ENCODE measurements at regions not wholly inside any gene's neighbourhood (a gene's known extent, or its start where the extent isn't known, plus 50 kb on each side); places are given as distances from the start of the nearest gene placed in this dataset.

GRCh38 chr2:128986026-128986715 lies 667.5 kb upstream of the HS6ST1 start:
- DNase-seq (ENCODE audit: low read depth), result no peak

DNA sequence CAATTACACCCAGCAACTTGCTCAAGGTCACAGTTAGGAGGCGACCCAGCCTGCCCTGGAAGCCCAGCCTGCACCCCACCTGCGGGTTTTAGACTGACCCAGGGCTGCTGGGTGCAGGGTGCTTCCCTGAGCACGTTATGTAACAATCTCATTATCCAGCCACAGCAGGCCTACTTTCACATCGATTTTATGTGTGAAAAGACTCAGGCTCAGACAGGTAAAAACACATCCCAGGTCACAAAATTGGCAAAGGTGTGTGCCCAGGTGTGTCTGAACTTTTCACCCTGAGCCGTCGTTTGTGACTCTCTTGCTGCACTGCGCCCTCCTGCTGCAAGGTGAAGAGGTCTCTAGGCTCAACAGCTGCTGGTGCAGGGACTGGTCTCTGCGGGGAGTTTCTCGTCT lies 668.2 kb upstream of the HS6ST1 start:
- no peak for DNase-seq (ENCODE audit: low read depth)

- DNase-seq (ENCODE audit: low read depth), result no peak
Observed at GRCh38 chr2:128988326-128988725, 669.7 kb upstream of the HS6ST1 start.

- DNase-seq (ENCODE audit: low read depth), result no peak
Observed at GRCh38 chr2:128988967-128989366, 670.3 kb upstream of the HS6ST1 start.

- DNase-seq (ENCODE audit: low read depth), result no peak
Observed at GRCh38 chr2:128995086-128995485, 676.4 kb upstream of the HS6ST1 start.

- no peak for DNase-seq (ENCODE audit: low read depth)
Observed at GRCh38 chr2:128996078-128996477, 677.4 kb upstream of the HS6ST1 start.

DNA sequence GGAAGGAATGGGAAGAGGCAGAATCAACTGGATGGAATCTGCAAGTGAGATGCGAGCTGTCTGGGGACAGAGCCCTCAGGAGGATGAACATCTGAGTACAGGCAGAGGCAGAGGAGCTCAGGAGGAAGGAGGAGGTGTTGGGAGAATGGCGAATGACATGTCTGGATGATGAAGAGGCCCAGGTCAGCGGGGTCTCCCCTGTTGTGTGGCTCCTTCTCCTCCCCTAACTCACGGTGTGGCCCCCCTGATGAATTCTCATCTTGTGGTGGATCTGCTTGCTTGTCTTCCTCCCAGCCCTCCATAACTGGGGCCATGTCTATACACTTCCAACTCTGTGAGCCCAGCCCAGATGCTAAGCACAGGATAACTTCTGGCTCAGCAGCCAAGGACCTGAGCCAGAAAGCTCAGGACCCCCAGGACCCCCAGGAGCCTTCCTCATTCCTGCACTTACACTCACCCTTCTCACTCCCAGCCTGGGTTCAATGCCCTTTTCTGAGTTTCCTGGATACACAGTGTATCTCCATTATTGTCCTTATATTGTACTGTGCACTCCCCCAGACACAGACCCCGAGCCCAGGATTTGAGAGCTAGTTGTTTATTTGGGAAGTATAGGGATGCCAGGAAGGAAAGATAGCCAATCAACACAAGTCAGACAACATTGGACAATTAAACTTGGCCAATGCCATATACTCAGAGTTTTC lies 678.6 kb upstream of the HS6ST1 start:
- DNase-seq (ENCODE audit: low read depth), result no peak

DNA sequence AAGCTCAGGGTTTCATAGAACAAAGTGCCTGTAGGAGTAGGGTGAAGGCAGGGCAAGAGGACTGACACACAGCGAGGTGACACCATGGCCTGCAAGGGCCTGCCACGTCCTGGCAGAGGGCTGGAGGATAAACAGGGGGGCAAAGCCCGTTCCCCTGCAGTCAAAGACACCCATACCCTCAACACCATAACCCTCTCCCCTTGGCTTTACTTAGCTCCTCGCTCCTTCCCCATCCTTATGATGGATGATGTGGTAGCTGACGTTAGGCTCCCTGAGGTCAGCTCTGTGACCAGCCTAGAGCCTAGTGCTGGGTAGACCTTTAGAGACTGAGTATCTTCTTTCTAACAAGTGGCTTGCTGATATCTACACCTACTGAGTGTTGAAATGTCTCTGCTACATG lies 683.3 kb upstream of the HS6ST1 start:
- DNase-seq (ENCODE audit: low read depth), result no peak

- no peak for DNase-seq (ENCODE audit: low read depth)
Observed at GRCh38 chr2:129002751-129003150, 684.1 kb upstream of the HS6ST1 start.

DNA sequence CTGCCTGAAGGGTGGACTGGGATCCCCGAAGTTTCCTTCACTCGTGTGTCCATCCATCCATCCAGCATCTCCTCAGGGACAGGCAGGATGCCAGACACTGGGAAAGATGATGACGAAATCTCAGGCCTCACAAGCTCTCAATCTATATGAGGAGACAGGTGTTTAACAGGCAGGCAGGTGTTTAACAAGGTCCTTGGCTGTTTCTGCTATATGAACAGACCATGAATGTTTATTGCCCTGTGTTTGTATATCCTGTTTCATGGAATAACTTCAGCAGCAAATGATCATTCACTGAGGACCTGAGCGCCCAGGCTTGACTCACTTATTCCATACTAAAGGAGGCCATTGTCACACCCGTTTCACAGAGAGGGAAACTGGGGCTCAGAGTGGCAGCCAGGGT lies 685.8 kb upstream of the HS6ST1 start:
- no peak for DNase-seq (ENCODE audit: low read depth)

DNA sequence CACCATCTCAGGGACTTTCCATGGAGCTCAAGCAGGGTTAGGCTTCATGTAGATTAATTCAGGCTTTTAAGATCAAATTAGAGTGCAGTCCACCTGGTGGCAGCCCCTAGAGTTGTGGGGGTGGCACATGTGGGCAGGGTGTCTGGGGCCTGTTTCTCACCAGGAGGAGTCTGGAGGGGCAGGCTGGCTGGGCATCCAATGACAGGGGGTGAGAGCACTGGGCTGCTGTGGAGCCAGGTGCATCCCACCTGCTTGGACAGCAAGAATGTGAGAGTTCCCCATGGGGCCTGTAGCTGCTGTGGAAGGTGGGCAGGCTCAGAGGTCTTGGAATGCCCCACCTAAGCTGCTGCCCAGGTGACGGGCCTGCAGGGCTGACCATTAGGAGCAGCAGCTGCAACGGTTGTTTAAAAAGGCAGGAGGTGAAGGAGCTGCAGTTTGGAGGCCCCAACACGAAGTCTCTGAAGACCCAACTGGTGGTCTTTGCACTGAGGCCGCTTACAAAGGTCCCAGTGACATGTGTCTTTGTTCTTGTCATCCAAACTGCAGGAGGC lies 686.3 kb upstream of the HS6ST1 start:
- no peak for DNase-seq (ENCODE audit: low read depth)

GRCh38 chr2:129006135-129006886 lies 687.6 kb upstream of the HS6ST1 start:
- no peak for DNase-seq (ENCODE audit: low read depth)

GRCh38 chr2:129006901-129007300 lies 688.2 kb upstream of the HS6ST1 start:
- DNase-seq (ENCODE audit: low read depth), result no peak

DNA sequence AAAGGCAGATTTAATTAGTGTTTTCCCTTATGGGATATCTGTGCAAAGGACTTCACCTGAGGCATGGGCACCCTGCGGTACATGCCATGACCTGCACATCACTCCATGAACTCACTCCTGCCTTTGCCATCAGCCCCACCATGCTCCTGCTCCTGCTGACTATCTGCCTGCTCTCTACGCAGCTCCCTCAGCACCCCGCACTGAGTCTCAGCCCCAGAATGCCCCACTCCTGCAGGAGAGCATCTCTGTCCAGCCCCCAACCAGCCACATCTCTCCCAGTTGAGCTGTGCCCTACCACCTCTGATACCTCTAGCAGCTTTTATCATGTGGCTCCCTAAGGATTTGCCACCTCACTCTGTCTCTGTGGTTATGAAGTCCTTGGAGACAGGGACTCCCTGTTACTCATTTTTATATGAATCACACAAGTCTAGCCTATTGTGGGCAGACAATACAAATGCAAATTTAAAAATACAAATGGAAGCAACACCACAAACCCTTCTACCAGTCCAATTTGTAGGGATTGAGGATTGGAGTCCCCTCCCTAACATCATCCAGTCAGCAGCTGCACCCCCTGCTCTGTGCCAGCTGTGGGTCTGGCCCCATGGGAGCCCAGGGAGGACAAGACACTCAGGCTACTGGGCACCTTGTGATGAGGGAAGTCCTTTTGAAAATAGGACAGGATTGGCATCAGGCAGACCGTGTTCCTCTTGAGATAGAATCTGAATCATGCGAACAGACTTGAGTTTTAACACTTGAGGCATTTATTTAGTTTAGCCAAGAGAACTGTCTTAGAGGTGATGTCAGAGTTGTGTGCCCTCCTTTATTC lies 689.6 kb upstream of the HS6ST1 start:
- DNase-seq (ENCODE audit: low read depth), result no peak

DNA sequence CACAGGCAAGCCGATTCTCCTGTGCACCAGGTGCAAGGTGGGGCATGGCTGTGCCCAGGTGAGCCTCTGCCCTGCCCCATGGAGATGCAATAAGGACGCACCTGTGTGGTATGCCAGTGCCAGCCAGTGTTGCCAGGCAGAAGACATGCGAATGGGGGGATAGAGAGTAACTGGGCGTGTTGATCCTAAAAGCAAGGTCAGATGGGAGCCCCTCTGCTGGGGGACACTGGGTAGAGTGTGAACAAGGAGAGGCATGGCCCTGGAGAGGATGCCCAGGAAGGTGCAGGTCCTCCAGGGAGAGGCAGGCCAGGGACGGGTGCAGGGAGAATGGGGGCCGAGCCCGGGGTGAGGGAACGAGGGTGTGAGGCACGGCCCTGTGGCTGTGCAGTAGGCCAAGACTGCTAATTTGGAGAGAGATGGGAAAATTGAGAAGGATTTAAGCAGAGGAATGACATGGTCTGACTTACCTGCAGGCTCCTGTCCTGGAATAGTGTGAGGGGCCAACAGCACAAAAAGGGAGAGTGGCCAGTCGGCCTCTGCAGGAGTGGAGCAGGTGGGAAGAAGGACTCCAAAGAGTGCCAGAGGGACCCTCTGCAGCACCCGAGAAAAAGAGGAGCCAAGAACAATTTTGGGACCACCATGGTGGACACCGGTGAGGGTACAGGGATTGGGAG lies 690.4 kb upstream of the HS6ST1 start:
- DNase-seq (ENCODE audit: low read depth), result no peak

DNA sequence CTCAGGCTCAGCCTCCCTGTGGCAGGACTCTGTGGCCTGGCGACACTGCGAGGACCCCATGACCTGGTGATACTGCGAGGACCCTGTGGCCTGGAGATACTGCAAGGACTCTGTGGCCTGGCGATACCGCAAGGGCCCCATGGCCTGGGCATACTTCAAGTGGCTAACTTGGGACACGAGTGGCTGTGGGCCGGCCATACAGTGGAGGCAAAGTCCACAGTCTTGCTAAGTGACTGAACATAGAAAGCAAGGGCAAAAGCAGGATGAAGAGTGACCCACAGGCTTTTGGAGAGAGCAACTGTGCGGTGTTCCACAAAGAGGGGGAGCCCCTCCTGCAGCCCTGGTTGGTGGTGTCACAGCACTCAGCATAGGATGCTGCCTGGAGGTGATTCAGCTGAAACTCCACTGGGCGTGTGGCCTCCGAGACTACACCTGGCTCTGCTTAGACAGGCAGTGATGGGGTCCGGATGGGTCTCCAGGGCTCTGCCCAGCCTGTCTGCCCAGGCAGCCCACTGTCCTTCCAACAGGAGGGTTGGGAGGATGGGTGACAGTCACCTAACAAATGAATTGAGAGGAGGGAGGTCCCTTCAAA lies 691.0 kb upstream of the HS6ST1 start:
- no peak for DNase-seq (ENCODE audit: low read depth)

DNA sequence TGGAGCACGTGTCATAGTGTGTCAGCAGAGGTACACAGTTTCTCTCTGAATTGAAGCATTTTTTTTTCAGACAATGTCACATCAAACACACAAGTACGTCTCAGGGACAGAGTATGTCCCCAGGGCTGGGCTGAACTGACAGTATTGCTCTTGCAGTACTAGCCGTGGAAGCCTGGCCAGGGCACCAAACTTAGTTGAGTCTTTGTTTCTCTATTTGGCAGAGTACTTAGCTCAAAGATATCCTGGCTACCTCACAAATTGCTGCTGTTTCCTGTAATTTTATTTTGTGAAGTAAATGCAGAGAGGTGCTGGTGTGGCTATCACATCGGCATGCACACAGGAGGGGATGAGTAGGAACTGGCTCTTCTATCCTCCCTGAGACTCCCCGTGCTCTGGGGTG lies 691.6 kb upstream of the HS6ST1 start:
- DNase-seq (ENCODE audit: low read depth), result no peak

DNA sequence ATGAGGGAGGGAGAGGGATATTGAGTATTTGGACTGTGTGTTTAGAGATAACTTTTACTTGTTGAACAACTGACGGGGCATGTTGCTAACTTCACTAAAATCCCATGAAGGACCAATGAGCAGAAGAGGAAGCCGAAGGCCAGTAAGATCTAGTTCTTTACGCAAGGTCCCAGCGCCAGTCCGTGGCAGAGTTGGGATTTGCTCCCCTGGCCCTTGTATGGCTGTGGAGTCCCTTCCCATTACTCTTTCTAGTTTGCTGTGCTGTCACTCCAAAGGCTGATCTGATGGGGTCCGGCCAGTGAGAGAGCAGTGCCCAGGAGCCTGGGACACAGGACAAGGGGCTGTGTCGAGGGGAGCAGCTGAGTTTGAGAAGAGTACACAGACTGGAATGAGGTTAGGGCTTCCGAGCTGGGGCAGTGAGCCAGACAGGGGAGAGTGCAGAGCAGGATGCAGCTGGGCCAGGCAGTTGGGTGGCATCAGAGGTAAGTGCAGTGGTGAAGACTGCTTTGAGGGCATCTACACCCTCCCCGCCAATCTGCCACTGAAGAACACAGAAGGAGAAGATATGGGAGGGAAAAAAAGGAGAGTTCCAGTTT lies 692.9 kb upstream of the HS6ST1 start:
- DNase-seq (ENCODE audit: low read depth), result no peak

- DNase-seq (ENCODE audit: low read depth), result no peak
Observed at GRCh38 chr2:129014432-129014831, 695.8 kb upstream of the HS6ST1 start.
